ENCODE measurements at regions not wholly inside any gene's neighbourhood (a gene's known extent, or its start where the extent isn't known, plus 50 kb on each side); places are given as distances from the start of the nearest gene placed in this dataset.

DNA sequence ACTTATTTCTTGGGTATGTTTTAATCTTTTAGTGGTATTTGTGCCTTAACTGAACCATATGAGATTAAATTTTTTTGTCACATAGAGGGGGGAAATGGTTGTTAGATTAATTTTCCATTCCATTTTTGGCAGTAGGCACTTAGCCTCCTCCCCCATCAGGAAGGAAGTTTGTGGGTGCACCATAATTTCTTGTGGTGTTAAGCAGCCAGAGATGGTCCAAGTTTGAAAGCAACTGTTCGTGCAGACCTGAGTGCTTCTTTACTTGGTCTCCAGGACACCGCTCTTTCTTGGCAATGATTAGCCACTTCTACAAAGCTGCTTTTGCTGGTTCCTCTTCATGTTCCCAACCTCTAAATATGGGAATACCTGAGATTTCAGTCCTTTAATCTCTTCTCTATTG is 92.7 kb upstream of the RPL34 start:
- DNase-seq (ENCODE audit: low spot score) = no peak

DNA sequence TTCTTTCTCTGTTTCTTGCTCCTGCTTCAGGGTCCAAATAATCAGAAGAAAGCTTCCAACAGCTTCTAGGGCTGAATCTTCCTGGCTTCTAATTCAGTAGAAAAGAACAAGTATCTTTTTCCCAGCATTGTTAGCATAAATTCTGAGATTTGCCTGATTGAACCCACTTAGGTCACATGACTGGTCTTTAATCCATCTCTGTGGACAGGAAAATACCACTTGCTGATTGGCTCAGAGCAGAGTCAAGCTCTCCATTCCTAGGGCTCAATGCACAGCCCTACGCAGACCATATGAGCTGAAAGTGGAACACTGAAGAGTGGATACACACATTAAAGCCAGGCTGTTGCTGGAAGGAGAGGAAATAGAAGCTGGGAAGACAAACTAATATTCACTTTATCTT is 99.6 kb upstream of the RPL34 start:
- DNase-seq (ENCODE audit: low spot score) = no peak

DNA sequence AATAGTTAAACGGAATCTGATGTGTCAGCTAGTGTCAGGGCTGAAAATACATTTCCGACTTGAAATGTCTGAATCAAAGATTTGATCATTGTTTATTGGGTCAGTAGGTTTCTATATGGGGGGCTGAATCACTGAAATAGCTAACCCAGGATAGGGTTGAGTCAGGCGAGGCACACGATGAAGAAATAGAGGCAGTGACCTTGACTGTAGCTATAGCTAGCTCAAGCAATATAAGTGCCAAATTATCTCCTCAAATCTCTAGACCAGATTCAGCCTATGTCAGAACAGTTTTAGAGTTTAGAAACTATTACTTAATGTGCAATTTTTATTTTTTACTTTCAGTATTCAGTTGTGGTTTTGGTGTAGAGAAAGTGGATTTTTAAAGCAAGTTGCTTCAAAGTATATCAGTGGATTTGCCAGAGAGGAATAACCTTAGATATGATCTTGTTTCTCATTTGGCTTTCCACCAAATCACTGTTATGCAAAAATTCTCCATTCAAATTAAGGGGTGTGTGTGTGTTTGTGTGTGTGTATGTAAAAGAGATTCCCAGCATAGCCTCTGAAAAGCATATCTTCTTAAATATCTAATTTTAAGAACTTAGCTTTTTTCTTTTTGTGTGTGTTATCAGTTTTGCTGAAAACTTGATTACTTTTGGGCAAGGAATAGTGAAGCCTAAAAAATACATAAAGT is 100.3 kb upstream of the RPL34 start:
- DNase-seq (ENCODE audit: low spot score) = no peak

DNA sequence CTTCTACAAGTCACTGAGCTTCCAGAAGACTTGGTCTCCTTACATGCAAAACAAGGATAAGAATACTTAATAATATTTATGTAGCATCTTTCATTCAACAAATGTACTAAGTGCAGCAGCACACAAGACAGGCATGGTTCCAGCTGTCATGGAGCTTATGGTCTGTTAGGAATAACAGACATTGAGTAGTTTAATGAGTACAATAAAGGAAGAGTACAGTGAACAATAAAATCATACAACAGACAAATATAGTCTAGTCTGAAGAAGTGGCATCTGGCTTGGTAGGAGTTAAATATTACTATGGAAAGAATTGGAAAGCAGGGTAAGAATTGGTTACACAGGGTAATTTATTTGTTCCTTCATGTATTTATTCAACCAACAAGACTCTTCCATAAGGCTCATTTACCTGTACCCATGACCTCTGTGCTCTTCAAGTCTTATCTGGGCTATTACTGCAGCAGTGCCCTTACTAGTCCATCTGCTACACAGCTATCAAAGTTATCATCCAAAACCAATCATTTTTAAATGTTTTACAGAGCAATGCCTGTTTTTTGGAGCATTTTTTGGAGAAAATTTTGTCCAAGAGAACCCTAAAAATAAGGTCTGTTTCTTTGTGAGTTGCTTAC is 101.1 kb upstream of the RPL34 start:
- DNase-seq (ENCODE audit: low spot score) = no peak

DNA sequence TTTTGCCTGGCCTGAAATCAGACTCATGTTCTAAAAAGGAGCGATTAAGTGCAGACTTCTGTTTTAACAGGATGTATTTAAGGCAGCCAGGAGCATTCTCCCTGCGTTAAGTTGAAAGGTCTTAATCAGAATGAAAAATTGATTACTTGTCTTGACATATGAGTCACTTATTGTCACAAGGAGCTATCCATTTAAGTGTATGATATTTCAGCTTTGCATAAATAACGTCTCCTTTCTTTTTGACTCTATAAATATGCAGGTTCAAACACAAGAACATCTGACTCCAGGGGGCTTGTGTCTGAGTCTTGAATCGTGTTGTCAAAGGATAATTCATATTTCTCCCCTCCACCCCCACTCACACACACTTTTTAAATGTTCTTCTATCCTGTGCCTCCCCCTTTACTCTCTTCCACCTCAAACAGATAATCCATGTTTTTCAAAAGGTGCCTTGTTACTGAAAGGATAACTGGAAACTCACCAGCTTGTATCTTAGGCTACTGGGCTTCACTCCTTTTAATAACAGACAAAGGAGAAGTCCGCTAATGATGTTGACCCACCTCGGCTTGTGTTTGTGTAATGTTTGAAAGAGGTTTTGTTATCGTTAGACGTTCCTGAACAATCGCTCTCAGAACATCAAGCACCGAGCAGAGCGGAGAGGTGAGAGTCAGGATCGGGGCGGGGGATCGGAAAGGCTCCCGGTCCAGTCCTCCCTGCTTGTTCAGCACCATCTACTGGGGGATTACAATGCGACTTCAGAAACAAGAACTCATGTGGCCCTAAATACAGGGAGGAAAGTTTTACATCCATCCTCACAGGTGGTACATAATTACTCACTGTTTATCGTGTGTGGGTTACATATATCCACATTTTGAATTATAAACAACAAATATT is 107.5 kb upstream of the RPL34 start:
- DNase-seq (ENCODE audit: low spot score) = peak; percentile 15

DNA sequence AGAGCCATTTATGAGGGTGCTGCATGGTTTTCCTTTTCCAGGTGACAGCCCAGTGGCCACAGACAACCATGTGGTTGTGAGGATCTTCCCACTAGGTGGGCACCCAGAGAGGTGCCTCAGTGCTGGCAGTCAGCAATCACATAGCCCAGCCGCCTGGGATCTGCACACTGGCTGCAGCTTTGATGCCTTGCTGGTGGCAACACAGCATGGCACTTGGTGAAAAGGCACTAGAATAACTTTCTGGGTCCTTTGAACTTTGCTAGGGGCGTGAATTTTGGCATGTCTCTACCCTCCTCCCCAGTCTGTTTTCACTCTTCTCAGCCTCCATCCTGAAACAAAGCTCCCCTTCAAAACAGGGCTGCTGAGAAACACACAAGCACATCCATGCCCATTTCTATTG is 108.8 kb upstream of the RPL34 start:
- DNase-seq (ENCODE audit: low spot score) = no peak

DNA sequence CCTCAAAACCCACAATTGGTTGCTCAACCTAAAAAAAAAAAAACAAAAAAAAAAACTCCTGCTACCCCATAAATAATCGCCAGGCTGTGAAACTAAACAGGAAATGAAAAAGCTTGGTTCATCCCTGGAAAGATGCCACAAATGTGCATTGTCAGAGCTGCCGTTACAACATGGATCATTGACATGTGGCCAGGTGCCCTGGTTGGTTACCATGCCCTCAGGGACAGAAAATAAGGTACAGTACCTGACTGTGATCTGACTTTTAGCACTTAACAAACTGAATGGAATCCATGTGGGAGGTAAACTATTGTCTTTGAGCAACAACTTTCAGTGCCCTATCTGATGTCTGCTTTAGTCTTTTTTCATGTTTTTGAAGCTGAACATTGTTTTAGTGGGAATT is 118.0 kb upstream of the RPL34 start:
- no peak for DNase-seq (ENCODE audit: low spot score)

DNA sequence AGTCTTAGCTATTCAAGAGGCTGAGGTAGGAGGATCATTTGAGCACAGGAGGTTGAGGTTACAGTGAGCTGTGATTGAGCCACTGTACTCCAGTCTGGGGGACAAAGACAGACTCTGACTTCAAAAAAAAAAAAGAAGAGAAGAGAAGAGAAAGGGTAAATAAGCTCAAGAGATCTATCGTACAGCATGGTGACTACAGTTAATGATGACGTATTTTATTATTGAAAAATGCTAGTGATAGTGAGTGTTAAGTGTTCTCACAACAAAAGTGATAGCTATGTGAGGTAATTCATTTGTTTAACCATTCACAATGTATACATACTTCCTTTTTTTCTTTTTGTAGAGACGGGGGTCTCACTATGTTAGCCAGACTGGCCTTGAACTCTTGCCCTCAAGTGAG is 121.5 kb upstream of the RPL34 start:
- no peak for DNase-seq (ENCODE audit: low spot score)

DNA sequence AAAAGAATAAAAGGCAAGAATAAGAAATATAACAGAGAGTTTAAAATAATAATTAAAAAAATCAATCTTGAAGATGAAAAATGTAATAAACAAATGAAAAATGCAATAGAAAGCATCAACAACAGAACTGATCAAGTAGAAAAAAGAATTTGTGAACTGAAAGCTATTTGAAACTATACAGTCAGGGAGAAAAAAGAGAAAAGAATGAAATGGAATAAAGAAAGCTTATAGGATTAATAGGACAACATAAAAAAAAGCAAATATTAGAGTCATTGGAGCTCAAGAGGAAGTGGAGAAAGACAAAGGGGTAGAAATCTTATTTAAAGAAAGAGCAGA is 126.8 kb upstream of the RPL34 start:
- DNase-seq (ENCODE audit: low spot score) = no peak

DNA sequence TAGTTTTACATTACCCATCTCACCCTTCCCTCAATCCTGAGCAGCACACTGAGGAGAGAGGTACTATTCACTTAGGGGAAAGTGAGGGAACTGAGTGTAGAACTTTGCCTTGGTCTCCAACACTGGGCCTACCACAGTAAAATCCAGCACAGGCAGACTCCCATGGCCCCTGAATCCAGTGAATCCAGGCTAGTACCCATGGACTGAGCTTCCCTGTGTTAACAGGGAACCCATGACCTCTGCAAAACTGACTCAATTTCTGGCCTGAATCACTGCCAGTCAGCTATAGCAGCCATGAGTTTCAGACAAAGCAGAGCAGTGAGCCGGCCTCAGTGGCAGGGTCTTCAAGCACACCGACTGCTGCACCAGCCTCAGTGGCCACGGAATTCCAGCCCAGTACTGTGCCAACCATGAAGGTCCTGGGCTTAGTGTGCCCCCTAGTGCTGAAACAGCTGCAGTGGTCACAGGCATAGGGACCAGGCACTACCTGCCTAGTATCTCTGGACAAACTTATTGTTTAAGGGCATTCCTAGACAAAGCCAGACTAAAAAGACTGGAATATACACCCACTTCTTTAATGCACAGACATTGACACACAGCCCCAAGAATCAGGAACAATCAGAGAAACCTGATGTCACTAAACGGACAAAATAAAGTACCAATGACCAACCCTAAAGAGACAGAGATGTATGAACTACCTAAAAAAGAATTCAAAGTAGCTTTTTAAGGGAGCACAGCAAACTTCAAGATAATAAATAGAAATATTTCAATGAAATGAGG is 127.4 kb upstream of the RPL34 start:
- DNase-seq (ENCODE audit: low spot score) = no peak

DNA sequence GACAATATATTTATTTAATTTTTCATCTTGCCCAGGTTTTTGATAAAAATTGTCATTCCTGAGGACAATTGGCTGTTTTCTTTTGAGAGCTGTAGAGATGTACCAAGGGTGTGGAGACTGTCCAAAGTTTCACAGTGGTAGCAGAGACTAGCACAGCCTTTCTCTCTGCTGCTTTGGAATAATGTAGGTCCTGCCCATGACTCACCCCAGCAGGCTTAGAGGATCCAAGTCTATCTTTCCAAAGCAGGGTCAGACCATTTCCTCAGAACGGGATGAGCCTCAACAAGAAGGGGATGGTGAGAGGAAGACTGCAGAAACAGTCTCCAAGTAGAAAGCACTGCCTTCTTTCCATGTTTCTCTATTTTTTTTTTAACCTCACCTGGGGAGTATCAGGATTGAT is 131.5 kb upstream of the RPL34 start:
- no peak for DNase-seq (ENCODE audit: low spot score)

DNA sequence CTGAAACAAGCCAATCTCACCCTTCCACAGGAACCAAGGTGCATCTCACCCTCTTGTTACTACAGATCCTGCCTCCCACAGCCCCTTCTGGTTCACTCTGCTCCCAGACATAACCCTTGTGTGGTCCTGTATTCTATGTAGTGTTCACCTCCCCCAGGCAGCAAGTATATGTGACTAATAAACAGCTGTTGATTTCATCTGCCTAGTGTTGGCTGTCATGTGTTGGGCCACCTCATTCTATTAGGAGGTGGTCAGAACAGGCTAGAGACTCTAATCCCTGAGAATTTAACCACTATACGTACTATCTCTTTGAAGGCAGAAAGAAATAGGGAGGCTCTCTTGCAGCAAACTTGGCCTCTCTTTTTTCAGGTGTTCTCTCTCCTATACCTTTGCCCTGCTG is 134.3 kb upstream of the RPL34 start:
- no peak for DNase-seq (ENCODE audit: low spot score)

DNA sequence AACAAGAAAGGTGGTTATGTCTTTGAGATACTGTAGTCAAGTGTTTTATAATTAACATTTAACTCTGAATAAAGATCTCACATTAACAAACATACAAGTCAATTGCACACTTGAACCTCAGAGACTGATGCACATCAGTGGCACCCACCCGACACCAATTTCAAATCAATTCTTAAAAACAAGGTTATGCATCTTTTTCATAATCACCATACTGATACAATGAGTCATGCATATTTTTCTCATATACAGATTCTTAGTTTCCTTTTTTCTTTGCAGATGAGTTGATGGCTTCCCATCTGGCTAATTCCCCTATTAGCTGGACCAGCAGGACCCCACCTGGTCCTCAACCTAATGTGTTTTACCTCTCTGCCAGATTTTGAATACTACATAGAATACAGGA is 136.2 kb upstream of the RPL34 start:
- DNase-seq (ENCODE audit: low spot score) = no peak

DNA sequence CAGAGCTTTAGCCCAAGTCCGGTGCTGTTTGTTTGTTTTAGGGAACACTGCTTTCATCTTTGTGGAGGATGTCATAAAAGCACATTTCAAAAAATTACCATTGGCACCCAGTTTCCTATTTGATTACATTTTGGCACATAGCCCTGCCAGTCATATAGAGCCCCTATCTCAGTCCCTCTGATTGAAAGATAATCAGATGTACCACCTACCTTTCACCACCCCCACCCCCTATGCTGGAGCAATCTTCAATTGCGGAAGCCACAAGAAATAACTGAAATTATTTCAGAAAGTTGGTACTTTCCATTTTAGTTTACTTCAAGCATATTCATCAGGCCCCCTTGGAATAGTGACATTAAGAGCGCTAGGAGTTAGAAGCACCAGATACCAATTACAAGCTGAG is 136.7 kb upstream of the RPL34 start:
- no peak for DNase-seq (ENCODE audit: low spot score)

DNA sequence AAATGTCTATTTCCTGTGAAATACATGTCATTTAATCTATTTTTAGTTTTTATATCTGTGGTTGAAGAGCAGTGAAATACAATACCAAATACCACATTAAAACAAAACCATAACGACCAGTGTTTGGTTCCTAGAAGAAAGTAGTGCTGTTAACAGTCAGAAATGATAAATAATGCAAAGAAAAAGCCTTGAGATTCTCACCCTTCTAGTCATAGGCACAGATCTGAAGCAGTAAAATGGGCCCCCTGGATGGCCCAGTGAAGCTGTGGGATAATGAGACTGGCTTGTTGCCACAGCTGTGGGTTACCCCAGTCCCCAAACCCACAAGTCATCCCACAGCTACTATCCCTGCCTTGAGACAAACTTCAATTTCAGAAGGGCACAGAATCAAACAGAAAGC is 137.3 kb upstream of the RPL34 start:
- DNase-seq (ENCODE audit: low spot score) = no peak

DNA sequence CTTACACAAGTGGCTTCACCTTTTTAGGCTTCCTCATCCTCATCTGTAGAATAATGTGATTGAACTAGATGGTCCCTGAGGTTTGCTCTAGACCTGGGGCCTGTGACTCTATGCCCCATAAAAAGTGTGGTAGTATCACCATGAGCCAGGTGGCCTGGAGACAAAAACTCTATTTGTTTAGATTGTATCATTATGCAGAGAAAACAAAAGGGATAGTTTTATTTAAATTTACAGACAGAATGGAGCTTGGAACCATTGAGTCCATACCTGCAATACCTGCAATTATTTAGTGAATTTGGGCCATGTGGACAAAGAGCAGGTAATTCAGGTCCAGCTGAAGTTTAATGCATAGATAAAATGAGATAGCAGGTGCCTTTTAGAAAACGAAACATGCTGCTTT is 139.5 kb upstream of the RPL34 start:
- no peak for DNase-seq (ENCODE audit: low spot score)

DNA sequence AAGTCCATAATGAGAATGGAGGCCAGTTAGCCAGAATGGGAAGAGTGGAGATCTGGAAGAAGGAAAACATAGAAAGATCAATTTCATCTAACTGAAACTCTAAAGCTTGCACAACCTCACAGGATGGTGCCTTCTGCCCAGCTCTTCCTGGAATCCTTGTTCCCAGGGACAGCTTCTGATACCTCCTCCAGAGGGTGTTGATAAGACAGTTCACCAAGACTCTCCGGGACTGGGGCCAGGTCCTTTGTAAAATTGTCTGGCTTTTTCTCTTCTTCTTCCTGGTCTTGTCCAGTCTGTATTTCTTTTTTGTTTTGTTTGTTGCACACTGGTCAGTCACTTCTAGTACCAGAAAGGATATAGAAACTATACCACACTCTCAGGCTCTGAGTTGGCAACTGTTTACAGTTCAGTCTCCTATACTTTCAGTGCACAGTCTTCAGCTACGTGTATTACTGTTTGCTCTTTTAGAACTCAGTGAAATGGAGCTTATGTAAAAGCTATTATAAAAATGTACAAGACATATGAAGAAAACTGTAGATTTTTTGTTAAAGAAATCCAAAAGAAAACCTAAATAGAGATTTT is 142.8 kb upstream of the RPL34 start:
- no peak for DNase-seq (ENCODE audit: low spot score)

DNA sequence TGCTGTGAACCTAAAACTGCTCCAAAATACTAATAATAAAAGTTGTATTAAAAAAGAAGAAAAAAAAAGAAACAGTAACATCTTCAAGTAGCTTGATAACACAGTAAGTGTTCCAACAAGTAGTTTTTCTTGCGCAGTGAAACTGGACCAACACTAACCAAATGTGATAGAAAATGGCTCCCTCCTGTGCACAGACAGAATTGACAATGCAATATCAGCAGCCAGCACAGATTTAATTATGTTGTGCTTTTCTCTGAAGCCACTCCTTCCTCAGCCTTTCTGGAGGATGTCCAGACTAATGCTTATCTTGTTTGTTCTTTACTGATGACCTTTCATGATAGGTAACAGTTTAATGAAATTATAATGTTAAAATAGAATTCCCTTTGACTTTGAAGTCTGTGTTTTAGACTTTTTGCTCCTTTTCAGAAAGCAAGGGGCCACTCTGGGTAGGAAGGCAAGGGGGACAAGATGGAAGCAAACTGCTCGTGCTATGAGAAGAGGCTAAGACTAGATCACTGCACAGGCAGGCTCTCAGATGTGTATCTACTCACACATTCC is 147.1 kb upstream of the RPL34 start:
- DNase-seq (ENCODE audit: low spot score) = no peak

DNA sequence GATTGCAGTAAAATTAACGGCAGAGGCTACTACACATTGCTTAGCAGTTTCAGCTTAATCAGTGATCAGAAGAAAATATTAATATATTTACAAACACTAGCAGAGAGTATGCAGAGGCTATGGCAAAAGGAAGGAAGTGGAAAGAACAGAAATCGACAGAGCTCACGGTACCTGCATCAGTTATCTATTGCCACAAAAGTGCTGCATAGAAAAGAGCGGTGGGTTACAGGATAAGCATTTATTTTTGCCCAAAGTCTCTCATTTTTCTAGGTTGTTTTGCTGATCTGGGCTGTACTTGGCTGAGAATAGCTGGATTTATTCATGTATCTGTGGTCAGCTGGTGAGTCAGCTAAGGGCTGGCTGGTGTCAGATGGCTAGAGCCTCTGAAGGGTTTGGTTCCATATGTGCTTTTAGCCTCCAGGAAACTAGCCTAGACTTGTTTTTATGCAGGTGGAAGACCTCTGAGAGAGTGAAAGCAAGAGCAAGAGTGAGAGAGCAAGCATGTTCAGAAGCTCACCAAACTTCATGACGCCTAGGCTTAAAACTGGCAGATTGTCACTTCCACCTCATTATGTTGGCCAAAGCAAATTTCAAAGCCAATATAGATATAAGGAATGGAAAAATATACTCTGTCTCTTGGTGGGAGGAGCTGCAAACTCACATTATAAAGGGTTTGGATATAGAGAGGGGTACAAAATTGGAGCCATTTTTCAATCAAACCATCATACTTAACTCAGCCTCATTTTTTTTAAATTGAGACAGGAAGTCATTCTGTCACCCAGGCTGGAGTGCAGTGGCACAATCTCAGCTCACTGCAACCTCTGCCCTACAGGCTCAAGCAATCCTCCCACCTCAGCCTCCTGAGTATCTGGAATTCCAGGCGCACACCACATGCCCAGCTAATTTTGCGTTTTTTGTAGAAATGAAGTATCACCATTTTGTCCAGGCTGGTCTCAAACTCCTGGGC is 153.2 kb upstream of the RPL34 start:
- peak; percentile 46 for DNase-seq (ENCODE audit: low spot score)

DNA sequence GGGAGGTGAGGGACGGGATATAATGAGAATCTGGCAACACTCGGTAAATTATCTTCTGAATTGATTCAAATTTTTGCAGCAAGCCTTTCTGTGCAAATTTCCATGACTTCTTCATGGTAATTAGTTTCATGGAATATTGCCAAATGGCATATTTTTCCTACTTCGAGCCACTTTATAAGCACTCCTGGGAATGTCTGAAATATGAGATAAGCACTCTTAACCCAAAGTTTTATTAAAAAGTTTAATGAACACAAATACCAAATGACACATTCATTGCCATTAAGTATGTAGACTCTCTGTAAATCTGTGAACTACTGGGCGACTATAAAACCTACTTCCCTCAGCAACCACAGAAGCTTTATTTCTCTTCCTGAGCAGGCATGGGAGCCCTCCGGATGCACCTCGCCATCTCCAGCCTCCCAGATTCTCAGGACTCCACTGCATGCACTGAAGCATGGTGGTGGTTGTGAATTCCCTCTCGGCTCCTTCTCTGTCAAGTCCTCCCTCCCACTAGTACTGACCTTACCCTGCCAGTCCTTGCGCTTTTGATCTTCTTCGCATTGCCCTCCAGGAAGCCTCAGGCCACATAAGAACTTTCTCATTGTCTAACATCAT is 154.4 kb upstream of the RPL34 start:
- DNase-seq (ENCODE audit: low spot score) = no peak

All from hepatic stellate cell (primary cell).